VCaP (cell line): ENCODE measurements at regions not wholly inside any gene's neighbourhood (a gene's known extent, or its start where the extent isn't known, plus 50 kb on each side); places are given as distances from the start of the nearest gene placed in this dataset.
"Not testable (repeated sequence)": the region's sequence is repeated elsewhere in the genome, so short reads cannot be mapped to it uniquely, and the experiment has no call there.

Source experiments
- H3K27ac ChIP-seq: fragments of 450-650 bp; 2 replicates; pipeline ENCODE4 v1.5.1; 2017
- CTCF ChIP-seq: fragments of 450-650 bp; conservative IDR thresholded peaks from 2 replicates; pipeline ENCODE4 v1.5.1; 2017; ENCODE audit warnings: mild to moderate bottlenecking, moderate library complexity

- no peak overlapping the region; the same call in 1 of the 2 replicates for H3K27ac ChIP-seq
- TF ChIP-seq CTCF = no peak
Observed at GRCh38 chr21:16125274-16125673, 395.5 kb downstream of the USP25 start.

GRCh38 chr21:16132453-16132852 is 402.7 kb downstream of the USP25 start:
- H3K27ac ChIP-seq = not testable (repeated sequence)

GRCh38 chr21:16133248-16133647 is 403.5 kb downstream of the USP25 start:
- no peak overlapping the region for H3K27ac ChIP-seq
- no peak for TF ChIP-seq CTCF

- no peak for TF ChIP-seq CTCF
- no peak overlapping the region for H3K27ac ChIP-seq
Observed at GRCh38 chr21:16134134-16134533, 404.4 kb downstream of the USP25 start.

GRCh38 chr21:16137106-16137505 is 407.3 kb downstream of the USP25 start:
- TF ChIP-seq CTCF = no peak
- no peak overlapping the region for H3K27ac ChIP-seq

GRCh38 chr21:16145052-16145451 is 415.3 kb downstream of the USP25 start:
- H3K27ac ChIP-seq = no peak overlapping the region
- no peak for TF ChIP-seq CTCF

GRCh38 chr21:16145479-16145878 is 415.7 kb downstream of the USP25 start:
- no peak for TF ChIP-seq CTCF
- no peak overlapping the region for H3K27ac ChIP-seq

GRCh38 chr21:16154321-16154720 is 424.5 kb downstream of the USP25 start:
- no peak overlapping the region for H3K27ac ChIP-seq
- no peak for TF ChIP-seq CTCF
